Right lobe of liver (tissue), 4 donors: ENCODE measurements at regions not wholly inside any gene's neighbourhood (a gene's known extent, or its start where the extent isn't known, plus 50 kb on each side); places are given as distances from the start of the nearest gene placed in this dataset.

Experiments
- POLR2A ChIP-seq: fragments of 450-650 bp; IDR thresholded peaks from one replicate; pipeline ENCODE4 v1.6.1; 2017; ENCODE audit warnings: antibody characterized with exemption, mild to moderate bottlenecking
- TF ChIP-seq, protein P1 (sequence below), 4 donors: fragments of 200-600 bp in 3 of 4; fragments of 450-650 bp in 1 of 4; IDR thresholded peaks; one replicate each; pipeline versions ENCODE4 v1.5.1 to v1.8.0; 2016 to 2022; ENCODE audit warnings: antibody characterized with exemption in 4 of 4, mild to moderate bottlenecking in 2 of 4
- donor health status: DM: no; HTN: no; CAD: no.
- donor health status: DM: no; HTN: no; CAD: no.
- donor health status: DM: no; HTN: yes; CAD: no.

DNA sequence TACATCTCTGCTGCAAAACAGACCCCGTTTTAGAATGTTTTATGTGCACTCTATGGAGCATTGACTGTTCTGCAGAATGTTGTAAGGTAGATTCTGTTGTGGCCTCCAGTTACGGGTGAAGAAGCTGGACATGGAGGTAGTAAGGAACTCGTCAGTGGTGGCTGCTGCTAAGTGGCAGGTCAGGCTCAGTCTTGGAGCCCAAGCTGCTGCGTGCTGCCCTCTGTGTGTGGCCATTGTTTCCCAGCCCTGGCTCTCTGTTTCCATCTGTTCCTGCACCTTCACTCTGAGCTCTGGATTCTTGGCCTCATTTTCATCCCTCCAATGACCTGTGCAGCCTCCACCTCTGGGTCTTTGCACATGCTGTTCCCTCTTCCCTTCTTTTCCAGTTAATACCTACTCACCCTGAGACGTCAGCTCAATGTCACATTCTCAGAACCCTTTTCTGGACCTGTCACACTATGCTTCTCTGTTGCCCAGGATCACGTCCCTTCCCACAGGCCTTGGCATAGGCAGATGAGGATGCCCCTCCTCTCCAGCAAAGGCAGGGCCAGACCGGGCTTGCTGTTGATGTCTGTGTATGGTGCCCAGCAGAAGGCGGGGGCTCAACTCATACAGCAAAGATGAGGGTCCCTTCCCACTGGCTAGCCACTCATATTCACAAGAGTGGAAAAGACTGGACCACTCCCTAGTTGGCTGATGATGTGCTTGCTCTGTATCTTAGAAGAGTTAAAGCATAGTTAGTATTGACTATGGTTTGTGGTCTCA is 97.6 kb downstream of the TENT4A start:
- TF ChIP-seq POLR2A: no peak
- TF ChIP-seq, protein P1, sequence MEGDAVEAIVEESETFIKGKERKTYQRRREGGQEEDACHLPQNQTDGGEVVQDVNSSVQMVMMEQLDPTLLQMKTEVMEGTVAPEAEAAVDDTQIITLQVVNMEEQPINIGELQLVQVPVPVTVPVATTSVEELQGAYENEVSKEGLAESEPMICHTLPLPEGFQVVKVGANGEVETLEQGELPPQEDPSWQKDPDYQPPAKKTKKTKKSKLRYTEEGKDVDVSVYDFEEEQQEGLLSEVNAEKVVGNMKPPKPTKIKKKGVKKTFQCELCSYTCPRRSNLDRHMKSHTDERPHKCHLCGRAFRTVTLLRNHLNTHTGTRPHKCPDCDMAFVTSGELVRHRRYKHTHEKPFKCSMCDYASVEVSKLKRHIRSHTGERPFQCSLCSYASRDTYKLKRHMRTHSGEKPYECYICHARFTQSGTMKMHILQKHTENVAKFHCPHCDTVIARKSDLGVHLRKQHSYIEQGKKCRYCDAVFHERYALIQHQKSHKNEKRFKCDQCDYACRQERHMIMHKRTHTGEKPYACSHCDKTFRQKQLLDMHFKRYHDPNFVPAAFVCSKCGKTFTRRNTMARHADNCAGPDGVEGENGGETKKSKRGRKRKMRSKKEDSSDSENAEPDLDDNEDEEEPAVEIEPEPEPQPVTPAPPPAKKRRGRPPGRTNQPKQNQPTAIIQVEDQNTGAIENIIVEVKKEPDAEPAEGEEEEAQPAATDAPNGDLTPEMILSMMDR (IDR thresholded peaks at IDR 0.05): no peak
